Renal cortical epithelial cell (primary cell): ENCODE measurements at regions not wholly inside any gene's neighbourhood (a gene's known extent, or its start where the extent isn't known, plus 50 kb on each side); places are given as distances from the start of the nearest gene placed in this dataset.
A peak's percentile ranks its signal among the peaks of the same experiment; 100 is the strongest.

Source experiments
- DNase-seq: peaks from one replicate; pipeline ENCODE4 v3.0.0-alpha.2; 2011; ENCODE audit warnings: low read depth

GRCh38 chr21:32183396-32183795 lies 95.5 kb downstream of the MIS18A start:
- no peak for DNase-seq

GRCh38 chr21:32182449-32182848 lies 96.4 kb downstream of the MIS18A start:
- DNase-seq = no peak

GRCh38 chr21:32181457-32181856 lies 97.4 kb downstream of the MIS18A start:
- DNase-seq = no peak

GRCh38 chr21:32174819-32175218 lies 104.0 kb downstream of the MIS18A start:
- no peak for DNase-seq

GRCh38 chr21:32173121-32173724 lies 105.6 kb downstream of the MIS18A start:
- DNase-seq = no peak

GRCh38 chr21:32172106-32172505 lies 106.7 kb downstream of the MIS18A start:
- no peak for DNase-seq

- no peak for DNase-seq
Observed at GRCh38 chr21:32167513-32167912, 111.3 kb downstream of the MIS18A start.

GRCh38 chr21:32163386-32163785 lies 115.5 kb downstream of the MIS18A start:
- DNase-seq = no peak

GRCh38 chr21:32162727-32163320 lies 116.0 kb downstream of the MIS18A start:
- no peak for DNase-seq

GRCh38 chr21:32155226-32155625 lies 123.6 kb downstream of the MIS18A start:
- DNase-seq = no peak

- DNase-seq = peak; percentile 1
Observed at GRCh38 chr21:32147041-32147440, 131.8 kb downstream of the MIS18A start.

- DNase-seq = no peak
Observed at GRCh38 chr21:32144851-32145250, 134.0 kb downstream of the MIS18A start.

- DNase-seq = no peak
Observed at GRCh38 chr21:32143241-32143939, 135.5 kb downstream of the MIS18A start.

GRCh38 chr21:32141318-32141633 lies 137.6 kb downstream of the MIS18A start:
- DNase-seq = no peak

- no peak for DNase-seq
Observed at GRCh38 chr21:32140604-32141317, 138.1 kb downstream of the MIS18A start.

- no peak for DNase-seq
Observed at GRCh38 chr21:32140151-32140550, 138.7 kb downstream of the MIS18A start.

- DNase-seq = no peak
Observed at GRCh38 chr21:32138658-32139057, 140.2 kb downstream of the MIS18A start.

- no peak for DNase-seq
Observed at GRCh38 chr21:32137931-32138330, 140.9 kb downstream of the MIS18A start.

- DNase-seq = no peak
Observed at GRCh38 chr21:32137266-32137665, 141.6 kb downstream of the MIS18A start.

GRCh38 chr21:32136546-32136945 lies 142.3 kb downstream of the MIS18A start:
- DNase-seq = no peak

- no peak for DNase-seq
Observed at GRCh38 chr21:32135401-32136363, 143.2 kb downstream of the MIS18A start.
